Subcutaneous abdominal adipose tissue (tissue), 5 donors: ENCODE measurements at regions not wholly inside any gene's neighbourhood (a gene's known extent, or its start where the extent isn't known, plus 50 kb on each side); places are given as distances from the start of the nearest gene placed in this dataset.

Source experiments
- H3K27ac ChIP-seq: one replicate; pipeline ENCODE4 v1.7.0; 2013; ENCODE audit warnings: low read depth, mild to moderate bottlenecking, inconsistent platforms, low read length, moderate library complexity
- H3K27me3 ChIP-seq, 5 donors: one replicate each; pipeline ENCODE4 v1.7.0; 2013; ENCODE audit warnings: low read length in 5 of 5, inconsistent platforms in 1 of 5; ENCODE audit not compliant: control insufficient read depth in 5 of 5, insufficient read depth in 4 of 5
- H3K36me3 ChIP-seq, 5 donors: one replicate each; pipeline ENCODE4 v1.7.0; 2013; ENCODE audit warnings: low read length in 5 of 5; ENCODE audit not compliant: control insufficient read depth in 5 of 5, insufficient read depth in 5 of 5
- H3K4me1 ChIP-seq, 5 donors: one replicate each; pipeline ENCODE4 v1.7.0; 2013; ENCODE audit warnings: low read length in 5 of 5, mild to moderate bottlenecking in 3 of 5, moderate library complexity in 1 of 5; ENCODE audit not compliant: control insufficient read depth in 5 of 5, insufficient read depth in 5 of 5
- H3K4me3 ChIP-seq, 5 donors: one replicate each; pipeline ENCODE4 v1.7.0; 2013; ENCODE audit warnings: low read length in 5 of 5, low read depth in 1 of 5
- H3K9ac ChIP-seq, 5 donors: one replicate each; pipeline ENCODE4 v1.7.0; 2013; ENCODE audit warnings: low read length in 5 of 5, mild to moderate bottlenecking in 4 of 5, moderate library complexity in 3 of 5
- H3K9me3 ChIP-seq, 5 donors: one replicate each; pipeline ENCODE4 v1.7.0; 2013; ENCODE audit warnings: low read length in 5 of 5; ENCODE audit not compliant: control insufficient read depth in 5 of 5
- donor health status: healthy.
- donor health status: healthy.
- donor health status: healthy.
- donor health status: healthy.
- donor health status: healthy.

DNA sequence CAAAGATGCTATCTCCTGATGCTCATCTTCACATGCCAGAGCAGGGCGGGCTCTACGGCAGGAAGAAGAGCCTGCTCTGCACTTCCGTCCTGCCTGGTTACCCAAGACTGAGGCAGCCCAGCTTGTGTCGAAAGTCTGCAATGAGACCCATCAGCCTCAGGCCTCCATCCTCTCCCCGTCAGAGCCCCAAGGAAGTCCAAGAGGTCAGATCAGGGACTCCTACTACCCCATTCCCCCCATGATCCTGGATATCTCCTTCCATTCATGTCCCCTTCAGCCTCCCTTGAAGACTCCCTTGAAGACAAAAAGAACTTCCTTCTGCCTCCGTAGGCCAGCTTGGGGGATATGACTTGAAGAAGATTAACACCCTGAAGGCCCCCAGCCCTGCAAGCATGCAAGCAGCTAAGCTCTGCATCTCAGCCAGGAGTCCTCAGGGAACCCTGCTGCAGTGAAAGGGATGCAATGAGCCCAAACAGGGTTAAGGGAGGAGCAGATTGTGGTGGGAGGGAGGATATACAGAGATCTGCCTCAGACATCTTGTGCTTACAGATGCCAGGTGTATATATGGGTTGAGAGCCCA is 85.6 kb downstream of the TRIM29 start:
- Histone ChIP-seq H3K4me1 (no peaks in the 10 kb centered on the region), H3K9me3 (peaks cover 2 to 16% (median 8%) of the 10 kb centered on the region in 5 donors), H3K36me3 (no peaks in the 10 kb centered on the region), H3K27me3 (peaks cover 0 to 5% (median 0%) of the 10 kb centered on the region in 5 donors), H3K27ac (no peak overlapping the region), H3K9ac (no peak overlapping the region), H3K4me3 (no peak overlapping the region)

DNA sequence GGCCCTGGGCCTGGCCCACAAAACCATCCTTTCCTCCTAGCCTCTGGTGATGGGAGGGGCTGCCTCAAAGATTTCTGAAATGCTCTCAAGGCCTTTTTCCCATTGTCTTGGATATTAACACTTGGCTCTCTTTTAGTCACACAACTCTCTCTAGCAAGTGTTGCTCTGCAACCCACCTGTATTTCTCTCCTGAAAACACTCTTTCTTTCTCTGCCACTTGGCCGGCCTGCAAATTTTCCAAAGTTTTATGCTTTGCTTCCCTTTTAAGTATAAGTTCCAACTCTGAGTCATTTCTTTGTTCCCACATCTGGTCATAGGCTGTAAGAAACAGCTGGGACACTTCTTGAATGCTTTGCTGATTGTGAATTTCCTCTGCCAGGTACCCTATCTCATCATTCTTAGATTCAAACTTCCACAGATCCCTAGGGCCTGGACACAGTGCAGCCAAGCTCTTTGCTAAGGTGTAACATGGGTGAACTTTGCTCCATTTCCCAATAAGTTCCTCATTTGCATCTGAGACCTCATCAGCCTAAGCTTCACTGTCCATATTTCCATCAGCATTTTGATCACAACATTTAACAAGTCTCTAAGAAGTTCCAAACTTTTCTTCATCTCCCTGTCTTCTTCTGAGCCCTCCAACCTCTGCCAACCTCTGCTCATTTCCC is 93.8 kb downstream of the TRIM29 start:
- Histone ChIP-seq H3K36me3 (no peaks in the 10 kb centered on the region), H3K9me3 (peaks cover 5 to 22% (median 8%) of the 10 kb centered on the region in 5 donors), H3K27me3 (peaks cover 0 to 5% (median 0%) of the 10 kb centered on the region in 5 donors), H3K4me1 (no peaks in the 10 kb centered on the region), H3K27ac (no peak overlapping the region), H3K9ac (no peak overlapping the region), H3K4me3 (no peak overlapping the region)

DNA sequence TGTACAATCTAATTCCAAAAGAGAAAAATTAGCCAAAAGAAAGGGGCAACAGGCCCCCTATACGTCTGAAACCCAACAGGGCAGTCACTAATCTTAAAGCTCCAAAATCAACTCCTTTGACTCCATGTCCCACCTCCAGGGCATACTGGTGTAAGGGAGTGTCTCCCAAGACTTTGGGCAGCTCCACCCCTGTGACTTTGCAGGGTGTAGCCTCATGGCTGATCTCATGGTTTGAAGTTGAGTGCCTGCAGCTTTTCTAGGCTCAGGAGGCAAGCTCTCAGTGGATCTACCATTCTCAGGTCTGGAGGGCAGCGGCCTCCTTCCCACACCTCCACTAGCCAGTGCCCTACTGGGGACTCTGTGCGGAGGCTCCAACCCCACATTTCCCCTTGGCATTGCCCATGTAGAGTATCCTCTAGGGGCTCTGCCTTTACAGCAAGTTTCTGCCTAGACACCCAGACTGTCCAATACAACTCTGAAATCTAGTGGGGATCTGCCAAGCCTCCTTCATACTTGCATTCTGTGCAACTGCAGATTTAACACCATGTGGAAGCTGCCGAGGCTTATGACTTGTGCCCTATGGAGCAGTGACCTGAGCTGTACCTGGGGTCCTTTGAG is 94.5 kb downstream of the TRIM29 start:
- H3K36me3 ChIP-seq: no peaks in the 10 kb centered on the region
- H3K27me3 ChIP-seq: peaks cover 0 to 6% (median 0%) of the 10 kb centered on the region in 5 donors
- no peak overlapping the region for H3K4me3 ChIP-seq

DNA sequence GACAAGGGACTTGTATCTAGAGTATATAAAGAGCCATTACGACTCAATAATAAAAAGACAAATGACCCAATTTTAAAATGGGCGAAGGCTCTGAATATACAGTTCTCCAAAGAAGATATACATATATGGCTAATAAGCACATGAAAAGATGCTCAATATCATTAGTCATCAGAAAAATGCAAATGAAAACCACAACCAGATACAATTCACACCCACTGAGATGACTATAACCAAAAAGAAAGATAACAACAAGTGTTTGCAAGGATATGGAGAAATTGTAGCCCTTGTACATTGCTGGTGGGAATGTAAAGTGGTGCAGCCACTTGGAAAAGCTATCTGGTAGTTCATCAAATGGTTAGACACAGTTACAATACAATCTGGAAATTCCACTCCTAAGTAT is 96.3 kb downstream of the TRIM29 start:
- no peak overlapping the region for H3K9ac ChIP-seq
- H3K36me3 ChIP-seq: no peaks in the 10 kb centered on the region
- H3K4me1 ChIP-seq: no peaks in the 10 kb centered on the region
- no peak overlapping the region for H3K27ac ChIP-seq
- no peak overlapping the region for H3K4me3 ChIP-seq
- H3K27me3 ChIP-seq: peaks cover 0 to 6% (median 0%) of the 10 kb centered on the region in 5 donors
- peaks cover 0 to 18% (median 5%) of the 10 kb centered on the region in 5 donors for H3K9me3 ChIP-seq

More for the DNA sequence above, 94.5 kb downstream of the TRIM29 start:
- Histone ChIP-seq H3K4me1 (no peaks in the 10 kb centered on the region), H3K27ac (no peak overlapping the region), H3K9ac (no peak overlapping the region), H3K9me3 (peaks cover 5 to 22% (median 8%) of the 10 kb centered on the region in 5 donors)

DNA sequence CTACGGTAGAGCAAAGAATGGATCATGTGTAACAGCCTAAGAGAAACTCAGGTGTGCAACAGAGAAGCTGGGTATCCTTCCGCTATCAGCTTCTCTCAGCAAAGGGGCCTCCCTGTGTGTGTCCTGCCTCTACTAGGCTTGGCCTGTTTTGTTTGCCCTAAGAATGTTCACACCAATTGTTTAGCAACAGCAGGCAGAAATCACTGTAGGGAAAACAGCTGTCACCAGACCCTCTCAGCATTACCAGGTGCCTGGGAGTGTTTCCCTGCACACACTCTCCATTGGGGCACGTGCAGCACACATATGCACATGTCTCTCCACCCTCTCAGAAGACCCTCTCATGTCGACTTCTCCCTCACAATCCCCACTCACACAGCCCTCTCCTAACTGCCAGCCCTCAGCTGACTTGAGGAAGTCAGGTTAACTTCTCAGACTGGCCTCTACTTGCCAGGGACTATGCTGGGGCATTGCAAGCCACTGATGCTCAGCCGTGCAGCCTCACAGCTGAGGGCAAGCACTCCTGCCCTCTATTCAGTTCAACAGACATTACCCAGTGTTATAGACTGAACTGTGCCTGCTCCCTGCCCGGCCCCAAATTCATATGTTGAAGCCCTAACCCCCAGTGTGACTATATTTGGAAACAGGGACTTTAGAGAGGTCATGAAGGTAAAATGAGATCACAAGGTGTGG is 97.6 kb downstream of the TRIM29 start:
- Histone ChIP-seq H3K4me3 (no peak overlapping the region), H3K27me3 (peaks cover 0 to 4% (median 0%) of the 10 kb centered on the region in 5 donors), H3K36me3 (no peaks in the 10 kb centered on the region), H3K27ac (no peak overlapping the region), H3K9me3 (peaks cover 0 to 15% (median 13%) of the 10 kb centered on the region in 5 donors), H3K9ac (no peak overlapping the region), H3K4me1 (no peaks in the 10 kb centered on the region)

DNA sequence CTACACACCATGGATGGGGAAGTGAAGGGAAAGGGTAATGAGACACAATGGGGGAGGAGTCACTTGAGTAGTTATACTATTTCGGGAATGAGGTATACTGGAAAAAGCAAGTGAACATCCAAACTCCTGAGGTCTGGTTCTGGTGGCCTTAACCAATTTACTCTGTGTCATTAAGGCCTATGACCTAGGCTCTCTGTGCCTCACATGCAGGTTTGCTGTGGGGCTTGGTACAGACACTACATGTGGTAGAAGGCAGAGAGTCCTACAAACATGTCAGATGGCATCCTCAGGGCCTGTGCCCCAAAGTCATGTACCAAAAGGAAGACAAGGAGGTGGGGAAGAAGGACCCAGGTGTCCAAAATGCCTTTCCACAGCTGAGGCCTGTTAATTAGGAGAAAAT is 98.9 kb downstream of the TRIM29 start:
- Histone ChIP-seq H3K36me3 (no peaks in the 10 kb centered on the region), H3K9ac (no peak overlapping the region), H3K9me3 (peaks cover 0 to 13% (median 13%) of the 10 kb centered on the region in 5 donors), H3K27me3 (peaks cover 0 to 4% (median 0%) of the 10 kb centered on the region in 5 donors), H3K27ac (no peak overlapping the region), H3K4me1 (no peaks in the 10 kb centered on the region), H3K4me3 (no peak overlapping the region)

DNA sequence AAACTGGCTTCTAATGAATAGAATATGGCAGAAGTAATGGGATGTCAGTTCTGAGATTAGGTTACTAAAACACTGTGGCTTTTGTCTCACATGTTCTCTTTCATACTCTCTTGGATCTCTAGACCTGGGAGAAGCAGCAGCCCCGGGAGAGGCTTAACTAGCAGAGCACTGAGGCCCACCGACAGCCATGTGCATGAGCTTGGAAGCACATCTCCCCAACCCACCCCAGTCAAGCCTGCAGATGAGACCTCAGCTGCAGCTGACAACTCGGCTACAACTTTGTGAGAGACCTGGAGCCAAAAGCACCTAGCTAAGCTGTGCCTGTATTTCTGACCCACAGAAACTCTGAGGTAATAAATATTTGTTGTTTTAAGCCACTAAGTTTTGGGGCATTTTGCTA is 100.8 kb downstream of the TRIM29 start:
- peaks cover 0 to 4% (median 2%) of the 10 kb centered on the region in 5 donors for H3K27me3 ChIP-seq
- H3K9me3 ChIP-seq: peaks cover 0 to 13% (median 13%) of the 10 kb centered on the region in 5 donors
- no peak overlapping the region for H3K27ac ChIP-seq
- no peaks in the 10 kb centered on the region for H3K36me3 ChIP-seq
- no peak overlapping the region for H3K4me3 ChIP-seq
- no peaks in the 10 kb centered on the region for H3K4me1 ChIP-seq
- no peak overlapping the region for H3K9ac ChIP-seq

DNA sequence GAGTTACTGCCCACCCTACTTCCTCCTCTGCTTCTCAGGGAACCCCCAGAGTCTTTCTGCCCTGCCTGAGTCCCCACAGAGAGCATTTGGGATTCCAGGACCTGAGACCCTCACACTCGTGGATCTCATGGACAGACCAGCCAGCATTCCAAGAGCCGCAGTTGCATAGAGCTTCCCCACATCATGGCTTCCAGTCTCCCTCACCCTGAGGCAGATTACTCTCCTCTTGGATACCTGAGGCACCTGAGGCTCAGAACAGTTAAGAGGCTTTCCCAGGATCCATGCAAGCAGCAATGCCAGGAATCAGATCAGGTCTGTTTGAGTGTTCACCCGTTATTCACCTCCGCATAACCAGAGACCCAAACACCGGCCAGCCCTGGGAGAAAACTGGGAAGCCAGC is 102.2 kb downstream of the TRIM29 start:
- H3K4me3 ChIP-seq: no peak overlapping the region
- H3K27me3 ChIP-seq: peaks cover 0 to 11% (median 6%) of the 10 kb centered on the region in 5 donors
- H3K27ac ChIP-seq: no peak overlapping the region
- peaks cover 0 to 13% (median 13%) of the 10 kb centered on the region in 5 donors for H3K9me3 ChIP-seq
- no peaks in the 10 kb centered on the region for H3K4me1 ChIP-seq
- H3K9ac ChIP-seq: no peak overlapping the region
- no peaks in the 10 kb centered on the region for H3K36me3 ChIP-seq

DNA sequence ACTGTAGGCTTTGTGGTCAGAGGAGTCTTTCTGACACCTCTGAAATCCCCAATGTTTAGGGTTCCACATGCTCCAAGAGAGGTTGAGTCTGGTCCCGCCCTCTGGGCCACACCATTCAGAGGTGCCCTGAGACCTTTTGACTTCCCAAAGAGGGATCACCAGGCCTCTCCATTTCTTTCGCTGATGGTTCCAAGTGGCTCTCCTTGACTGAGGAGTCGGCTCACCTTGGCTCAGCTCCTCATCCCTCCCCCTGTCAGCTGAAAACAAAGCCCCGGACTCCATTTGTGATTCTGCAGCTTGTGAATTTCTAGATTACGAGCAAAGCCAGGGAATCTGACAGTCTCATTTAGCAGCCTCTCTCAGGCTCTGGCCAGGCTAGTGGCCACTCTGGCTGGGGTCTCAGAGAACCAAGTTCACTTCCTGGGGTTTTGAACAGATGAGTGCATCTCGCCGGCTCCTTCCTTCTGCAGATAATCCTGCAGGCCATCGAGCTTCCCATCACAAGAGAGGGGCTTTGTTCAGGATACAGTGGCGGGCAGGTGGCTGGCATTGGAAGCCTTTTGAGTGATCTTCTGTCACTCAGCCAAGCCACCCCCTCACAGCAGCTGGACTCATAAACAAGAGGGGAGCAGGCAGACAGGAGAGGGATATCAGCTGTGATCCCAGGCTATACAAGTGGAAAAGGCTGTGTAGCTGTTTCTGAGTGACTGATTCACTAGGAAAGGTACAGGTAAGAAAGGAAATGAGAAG is 102.9 kb downstream of the TRIM29 start:
- Histone ChIP-seq H3K27ac (no peak overlapping the region), H3K4me1 (no peaks in the 10 kb centered on the region)

More for the DNA sequence above, 102.9 kb downstream of the TRIM29 start:
- H3K27me3 ChIP-seq: peaks cover 0 to 13% (median 7%) of the 10 kb centered on the region in 5 donors
- no peak overlapping the region for H3K4me3 ChIP-seq
- peaks cover 0 to 13% (median 13%) of the 10 kb centered on the region in 5 donors for H3K9me3 ChIP-seq
- no peaks in the 10 kb centered on the region for H3K36me3 ChIP-seq
- H3K9ac ChIP-seq: no peak overlapping the region
